ENCODE measurements at regions not wholly inside any gene's neighbourhood (a gene's known extent, or its start where the extent isn't known, plus 50 kb on each side); places are given as distances from the start of the nearest gene placed in this dataset.
"Not testable (repeated sequence)": the region's sequence is repeated elsewhere in the genome, so short reads cannot be mapped to it uniquely, and the experiment has no call there.

- not testable (repeated sequence) for H3K27me3 Mint-ChIP-seq; H3K9me3 Mint-ChIP-seq (ENCODE audit: low read depth)
These were observed 142.3 kb upstream of the NTRK2 start for GRCh38 chr9:84527060-84527720.

GRCh38 chr9:84535973-84536372 is 133.6 kb upstream of the NTRK2 start:
- H3K36me3 Mint-ChIP-seq; CTCF ChIA-PET; H3K4me3 Mint-ChIP-seq; H3K27me3 Mint-ChIP-seq; DNase-seq; ATAC-seq; H3K4me1 Mint-ChIP-seq; H3K9me3 Mint-ChIP-seq (ENCODE audit: low read depth); H3K27ac Mint-ChIP-seq: not testable (repeated sequence)

More at GRCh38 chr9:84527060-84527720, 142.3 kb upstream of the NTRK2 start:
- ATAC-seq, DNase-seq, H3K36me3 Mint-ChIP-seq, H3K27ac Mint-ChIP-seq, H3K4me1 Mint-ChIP-seq, CTCF ChIA-PET, H3K4me3 Mint-ChIP-seq: not testable (repeated sequence)

- Mint-ChIP-seq H3K4me1 (no peaks in the 10 kb centered on the region), H3K27me3 (no peaks in the 10 kb centered on the region), H3K4me3 (no peak overlapping the region), H3K27ac (no peak overlapping the region), H3K36me3 (no peaks in the 10 kb centered on the region), H3K9me3 (ENCODE audit: low read depth) (peaks cover 5% of the 10 kb centered on the region)
- ATAC-seq (no peak), DNase-seq (no peak)
- CTCF ChIA-PET: no interaction called here
These were observed 130.7 kb upstream of the NTRK2 start for GRCh38 chr9:84538879-84539278.

- peaks cover 5% of the 10 kb centered on the region for H3K9me3 Mint-ChIP-seq (ENCODE audit: low read depth)
- DNase-seq (no peak), ATAC-seq (no peak)
- no peaks in the 10 kb centered on the region for H3K27me3 Mint-ChIP-seq
- H3K4me3 Mint-ChIP-seq: no peak overlapping the region
- H3K27ac Mint-ChIP-seq: no peak overlapping the region
- H3K4me1 Mint-ChIP-seq: no peaks in the 10 kb centered on the region
- no peaks in the 10 kb centered on the region for H3K36me3 Mint-ChIP-seq
- CTCF ChIA-PET: no interaction called here
These were observed 127.0 kb upstream of the NTRK2 start for GRCh38 chr9:84542554-84542953.

- DNase-seq: no peak
- ATAC-seq: no peak
- no peak overlapping the region for H3K27ac Mint-ChIP-seq
- CTCF ChIA-PET: no interaction called here
- H3K4me3 Mint-ChIP-seq: no peak overlapping the region
- H3K9me3 Mint-ChIP-seq (ENCODE audit: low read depth): no peaks in the 10 kb centered on the region
- H3K4me1 Mint-ChIP-seq: no peaks in the 10 kb centered on the region
- H3K27me3 Mint-ChIP-seq: peaks cover 3% of the 10 kb centered on the region
- no peaks in the 10 kb centered on the region for H3K36me3 Mint-ChIP-seq
These were observed 115.4 kb upstream of the NTRK2 start for GRCh38 chr9:84554069-84554664.

- peaks cover 3% of the 10 kb centered on the region for H3K27me3 Mint-ChIP-seq
- H3K36me3 Mint-ChIP-seq: no peaks in the 10 kb centered on the region
- ATAC-seq (no peak), DNase-seq (no peak)
- H3K27ac Mint-ChIP-seq: no peak overlapping the region
- H3K9me3 Mint-ChIP-seq (ENCODE audit: low read depth): no peaks in the 10 kb centered on the region
- no peak overlapping the region for H3K4me3 Mint-ChIP-seq
- CTCF ChIA-PET: no interaction called here
- no peaks in the 10 kb centered on the region for H3K4me1 Mint-ChIP-seq
These were observed 113.0 kb upstream of the NTRK2 start for GRCh38 chr9:84556556-84556955.

- ATAC-seq (no peak), DNase-seq (no peak)
- Mint-ChIP-seq H3K27me3 (peaks cover 3% of the 10 kb centered on the region), H3K4me3 (no peak overlapping the region), H3K36me3 (no peaks in the 10 kb centered on the region), H3K9me3 (ENCODE audit: low read depth) (no peaks in the 10 kb centered on the region), H3K27ac (no peak overlapping the region), H3K4me1 (no peaks in the 10 kb centered on the region)
- CTCF ChIA-PET: no interaction called here
These were observed 111.8 kb upstream of the NTRK2 start for GRCh38 chr9:84557751-84558150.

GRCh38 chr9:84563691-84564090 is 105.8 kb upstream of the NTRK2 start:
- H3K9me3 Mint-ChIP-seq (ENCODE audit: low read depth): no peaks in the 10 kb centered on the region
- no peak overlapping the region for H3K4me3 Mint-ChIP-seq
- no peaks in the 10 kb centered on the region for H3K36me3 Mint-ChIP-seq
- no peaks in the 10 kb centered on the region for H3K4me1 Mint-ChIP-seq
- no peak overlapping the region for H3K27ac Mint-ChIP-seq
- no peak for ATAC-seq
- H3K27me3 Mint-ChIP-seq: no peaks in the 10 kb centered on the region
- no peak for DNase-seq
- CTCF ChIA-PET: no interaction called here

GRCh38 chr9:84567805-84568204 is 101.7 kb upstream of the NTRK2 start:
- CTCF ChIA-PET: no interaction called here
- ATAC-seq (no peak), DNase-seq (no peak)
- Mint-ChIP-seq H3K27me3 (no peaks in the 10 kb centered on the region), H3K9me3 (ENCODE audit: low read depth) (no peaks in the 10 kb centered on the region), H3K4me3 (no peak overlapping the region), H3K27ac (no peak overlapping the region), H3K36me3 (no peaks in the 10 kb centered on the region), H3K4me1 (no peaks in the 10 kb centered on the region)

GRCh38 chr9:84570482-84571154 is 98.9 kb upstream of the NTRK2 start:
- no peaks in the 10 kb centered on the region for H3K9me3 Mint-ChIP-seq (ENCODE audit: low read depth)

GRCh38 chr9:84573083-84573482 is 96.4 kb upstream of the NTRK2 start:
- H3K4me3 Mint-ChIP-seq: no peak overlapping the region
- CTCF ChIA-PET: no interaction called here
- no peaks in the 10 kb centered on the region for H3K4me1 Mint-ChIP-seq
- ATAC-seq (no peak), DNase-seq (no peak)
- no peaks in the 10 kb centered on the region for H3K9me3 Mint-ChIP-seq (ENCODE audit: low read depth)
- H3K27me3 Mint-ChIP-seq: peaks cover 1% of the 10 kb centered on the region
- H3K36me3 Mint-ChIP-seq: no peaks in the 10 kb centered on the region
- no peak overlapping the region for H3K27ac Mint-ChIP-seq

More at GRCh38 chr9:84570482-84571154, 98.9 kb upstream of the NTRK2 start:
- Mint-ChIP-seq H3K36me3 (no peaks in the 10 kb centered on the region), H3K27ac (no peak overlapping the region), H3K4me3 (no peak overlapping the region), H3K27me3 (no peaks in the 10 kb centered on the region), H3K4me1 (no peaks in the 10 kb centered on the region)
- CTCF ChIA-PET: no interaction called here
- no peak for DNase-seq
- no peak for ATAC-seq

GRCh38 chr9:84575705-84576104 is 93.8 kb upstream of the NTRK2 start:
- Mint-ChIP-seq H3K4me1 (no peaks in the 10 kb centered on the region), H3K4me3 (no peak overlapping the region), H3K9me3 (ENCODE audit: low read depth) (no peaks in the 10 kb centered on the region), H3K27me3 (peaks cover 2% of the 10 kb centered on the region), H3K36me3 (no peaks in the 10 kb centered on the region), H3K27ac (no peak overlapping the region)
- CTCF ChIA-PET: no interaction called here
- no peak for DNase-seq
- no peak for ATAC-seq

- Mint-ChIP-seq H3K27me3 (no peaks in the 10 kb centered on the region), H3K36me3 (no peaks in the 10 kb centered on the region), H3K4me1 (no peaks in the 10 kb centered on the region), H3K27ac (no peak overlapping the region), H3K9me3 (ENCODE audit: low read depth) (no peaks in the 10 kb centered on the region), H3K4me3 (no peak overlapping the region)
- DNase-seq: no peak
- CTCF ChIA-PET: no interaction called here
- no peak for ATAC-seq
These were observed 85.7 kb upstream of the NTRK2 start for GRCh38 chr9:84583866-84584265.

- DNase-seq (no peak), ATAC-seq (no peak)
- Mint-ChIP-seq H3K27me3 (no peaks in the 10 kb centered on the region), H3K36me3 (no peaks in the 10 kb centered on the region), H3K9me3 (ENCODE audit: low read depth) (no peaks in the 10 kb centered on the region), H3K4me1 (no peaks in the 10 kb centered on the region), H3K4me3 (no peak overlapping the region), H3K27ac (no peak overlapping the region)
- CTCF ChIA-PET: no interaction called here
These were observed 82.9 kb upstream of the NTRK2 start for GRCh38 chr9:84586662-84587061.
